A673 (cell line): ENCODE measurements at regions not wholly inside any gene's neighbourhood (a gene's known extent, or its start where the extent isn't known, plus 50 kb on each side); places are given as distances from the start of the nearest gene placed in this dataset.
A peak's percentile ranks its signal among the peaks of the same experiment; 100 is the strongest.

Experiments
- BruUV-seq: library from RNA; stranded (reverse); fragments of 400-500 nt; replicated peaks from 2 replicates; lab custom pipeline; 2021; lab: Mats Ljungman, UMichigan
- CTCF ChIA-PET: fragments of 300-600 bp; sonication (Branson Sonifier 250); formaldehyde crosslinking; loops from one replicate; lab custom pipeline; 2022; ENCODE audit warnings: antibody characterized with exemption; lab: Charles Lee
- POLR2A ChIA-PET: fragments of 300-600 bp; sonication (Branson Sonifier 250); formaldehyde crosslinking; loops from one replicate; lab custom pipeline; 2022; ENCODE audit warnings: antibody characterized with exemption; ENCODE audit not compliant: low non-redundant PET; lab: Charles Lee
- DNase-seq: peaks from one replicate; pipeline ENCODE4 v3.0.0-alpha.2; 2015; ENCODE audit warnings: low spot score
- H3K27ac ChIP-seq: fragments of 200-600 bp; sonication (generic); 2 replicates; pipeline ENCODE4 v1.5.1; 2016; ENCODE audit warnings: mixed run types, low read depth, mild to moderate bottlenecking, mixed read lengths, antibody characterized with exemption, low read length; ENCODE audit not compliant: poor library complexity, severe bottlenecking
- H3K27me3 ChIP-seq: fragments of 200-600 bp; sonication (generic); replicated peaks from 2 replicates; pipeline ENCODE4 v1.6.1; 2017; ENCODE audit warnings: mixed run types, low read depth, mild to moderate bottlenecking, mixed read lengths, antibody characterized with exemption, low read length; ENCODE audit not compliant: insufficient read depth, poor library complexity
- H3K36me3 ChIP-seq: fragments of 200-600 bp; sonication (generic); 2 replicates; pipeline ENCODE4 v1.6.1; 2016; ENCODE audit warnings: mixed run types, mild to moderate bottlenecking, mixed read lengths, antibody characterized with exemption, low read length; ENCODE audit not compliant: insufficient read depth, poor library complexity, severe bottlenecking
- H3K4me1 ChIP-seq: fragments of 200-600 bp; sonication (generic); 2 replicates; pipeline ENCODE4 v1.6.1; 2017; ENCODE audit warnings: mixed run types, mild to moderate bottlenecking, mixed read lengths, antibody characterized with exemption, low read length; ENCODE audit not compliant: insufficient read depth, poor library complexity, severe bottlenecking
- H3K4me3 ChIP-seq: fragments of 200-600 bp; sonication (generic); 2 replicates; pipeline ENCODE4 v1.5.1; 2016; ENCODE audit warnings: low read depth, mixed run types, mild to moderate bottlenecking, mixed read lengths, low read length; ENCODE audit not compliant: poor library complexity, severe bottlenecking
- H3K9me3 ChIP-seq: fragments of 200-600 bp; sonication (generic); 2 replicates; pipeline ENCODE4 v1.6.1; 2016; ENCODE audit warnings: mixed run types, low read depth, mild to moderate bottlenecking, mixed read lengths, antibody characterized with exemption, low read length; ENCODE audit not compliant: poor library complexity, severe bottlenecking
- CTCF ChIP-seq: fragments of 300-800, 200-600 bp; sonication (generic); conservative IDR thresholded peaks from 2 replicates; pipeline ENCODE4 v1.5.1; 2017; ENCODE audit warnings: low read depth, mild to moderate bottlenecking, antibody characterized with exemption, low read length, moderate library complexity, mixed read lengths
- EZH2 ChIP-seq: fragments of 200-600 bp; sonication (generic); IDR thresholded peaks from 2 replicates; pipeline ENCODE4 v1.6.1; 2017; ENCODE audit warnings: borderline replicate concordance, low read depth, mild to moderate bottlenecking, mixed read lengths, antibody characterized with exemption, low read length; ENCODE audit not compliant: poor library complexity, severe bottlenecking
- intact Hi-C: fragments of 100-400 bp; cut with micrococcal nuclease; formaldehyde crosslinking; loops from one replicate; pipeline ENCODE4 v1.10.0; 2022; ENCODE audit not compliant: unreplicated experiment

- ChIA-PET POLR2A (interaction anchor here (0.5 to 0.7 kb wide), 2 partner anchors 15 to 17 kb away, joined by 4 to 6 read pairs; no protein-coding TSS in a partner anchor), CTCF (interaction anchor here (0.6 to 1.2 kb wide), 2 partner anchors 11 to 423 kb away, joined by 4 to 6 read pairs; no protein-coding TSS in a partner anchor)
- Histone ChIP-seq H3K27ac (peak overlapping the region; percentile 83), H3K36me3 (no peaks in the 10 kb centered on the region), H3K4me3 (peak overlapping the region; percentile 2), H3K4me1 (peaks cover 44% of the 10 kb centered on the region), H3K9me3 (no peaks in the 10 kb centered on the region), H3K27me3 (no peaks in the 10 kb centered on the region)
- TF ChIP-seq EZH2 (no peak), CTCF (no peak)
- intact Hi-C loops: no loop called here
- BruUV-seq: no TSS peak
- DNase-seq: peak; percentile 93
Observed at GRCh38 chr13:99687723-99688397, 186.6 kb downstream of the TM9SF2 start.

GRCh38 chr13:99686944-99687411 lies 185.7 kb downstream of the TM9SF2 start:
- Histone ChIP-seq H3K27ac (peak overlapping the region; percentile 83), H3K9me3 (no peaks in the 10 kb centered on the region), H3K36me3 (no peaks in the 10 kb centered on the region), H3K4me1 (peaks cover 44% of the 10 kb centered on the region), H3K4me3 (no peak overlapping the region), H3K27me3 (no peaks in the 10 kb centered on the region)
- POLR2A ChIA-PET: no interaction called here
- intact Hi-C loops: no loop called here
- TF ChIP-seq CTCF (no peak), EZH2 (no peak)
- no TSS peak for BruUV-seq
- CTCF ChIA-PET: interaction anchor here (0.6 to 1.2 kb wide), 2 partner anchors 10 to 424 kb away, joined by 4 to 6 read pairs; no protein-coding TSS in a partner anchor
- no peak for DNase-seq

GRCh38 chr13:99686157-99686572 lies 184.9 kb downstream of the TM9SF2 start:
- ChIA-PET POLR2A (interaction anchor here (0.6 kb wide), 1 partner anchor 9 kb away, joined by 7 read pairs; no protein-coding TSS in a partner anchor), CTCF (interaction anchor here (0.7 kb wide), 1 partner anchor 29 kb away, joined by 3 read pairs; no protein-coding TSS in a partner anchor)
- no peaks in the 10 kb centered on the region for H3K36me3 ChIP-seq
- H3K4me3 ChIP-seq: no peak overlapping the region
- H3K27me3 ChIP-seq: no peaks in the 10 kb centered on the region
- H3K27ac ChIP-seq: peak overlapping the region; percentile 83
- H3K4me1 ChIP-seq: peaks cover 44% of the 10 kb centered on the region
- peak; percentile 25 for DNase-seq
- TF ChIP-seq CTCF (no peak), EZH2 (no peak)
- no TSS peak for BruUV-seq
- H3K9me3 ChIP-seq: no peaks in the 10 kb centered on the region
- intact Hi-C loops: no loop called here
